CD4-positive, alpha-beta T cell treated with Interleukin-6 at 100 ng/mL for 8 hours (primary cell): ENCODE measurements at regions not wholly inside any gene's neighbourhood (a gene's known extent, or its start where the extent isn't known, plus 50 kb on each side); places are given as distances from the start of the nearest gene placed in this dataset.

Experiments
- DNase-seq: peaks from one replicate; pipeline ENCODE4 v3.0.0-alpha.2; 2020; ENCODE audit warnings: mixed read lengths, low spot score

GRCh38 chr10:129372172-129372571, 94.9 kb upstream of the MGMT start:
- DNase-seq = no peak

DNA sequence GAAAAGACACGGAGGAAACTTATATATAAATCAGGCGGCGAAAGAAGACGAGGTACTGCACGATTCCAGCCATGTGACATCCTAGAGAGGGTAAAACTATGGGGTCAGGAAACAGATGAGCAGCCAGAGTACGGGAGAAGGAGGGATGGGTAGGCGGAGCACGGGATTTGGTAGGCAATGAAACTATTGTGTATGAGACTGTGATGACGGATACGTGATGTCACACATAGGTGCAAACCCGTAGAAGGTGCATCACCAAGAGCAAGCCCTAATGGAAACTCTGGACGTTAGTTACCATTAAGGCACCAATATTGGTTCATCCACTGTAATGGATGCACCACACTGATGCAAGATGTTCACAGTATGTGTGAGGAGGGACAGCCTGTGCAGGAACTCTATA, 93.8 kb upstream of the MGMT start:
- DNase-seq = no peak

GRCh38 chr10:129373718-129374117, 93.3 kb upstream of the MGMT start:
- no peak for DNase-seq

DNA sequence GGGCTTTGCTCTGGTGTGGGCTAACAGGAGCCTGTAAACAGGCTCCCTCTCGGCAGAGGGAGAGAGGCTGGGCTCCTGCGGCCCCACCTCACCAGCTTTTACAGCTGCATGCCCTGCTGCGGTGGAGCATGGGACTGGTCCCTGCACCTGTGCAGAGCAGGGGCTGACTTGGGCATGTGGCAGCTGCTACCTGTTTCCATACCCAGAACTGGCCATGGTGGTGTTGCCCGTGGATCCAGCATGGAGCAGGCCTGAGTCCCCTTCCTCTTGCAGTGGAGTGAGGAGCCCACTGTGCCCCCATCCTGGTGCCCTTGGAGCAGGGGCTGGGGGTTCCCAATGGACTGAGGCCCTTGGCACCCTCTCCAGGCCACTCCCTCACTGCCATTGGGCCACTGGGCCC, 91.9 kb upstream of the MGMT start:
- DNase-seq = no peak

DNA sequence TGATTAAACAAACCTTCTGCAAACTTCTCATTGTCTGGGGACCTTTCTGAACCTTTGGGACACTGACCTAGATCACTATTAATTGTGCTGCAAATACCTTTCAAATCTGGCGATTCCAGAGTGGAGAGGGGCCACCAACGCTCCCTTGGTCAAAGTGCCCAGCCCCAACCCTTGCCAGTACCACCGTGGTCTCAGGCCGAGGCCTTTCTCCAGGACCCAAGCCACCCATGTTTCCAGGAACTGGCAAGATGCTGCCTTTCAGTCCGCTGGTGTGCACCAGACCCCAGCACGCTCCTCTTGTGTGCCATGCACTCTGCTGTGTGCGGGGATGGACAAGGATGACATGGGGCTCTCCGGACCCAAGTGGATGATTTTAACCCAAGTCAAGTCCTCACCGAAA, 91.1 kb upstream of the MGMT start:
- DNase-seq = no peak

- DNase-seq = no peak
Observed at GRCh38 chr10:129380279-129380678, 86.8 kb upstream of the MGMT start.

DNA sequence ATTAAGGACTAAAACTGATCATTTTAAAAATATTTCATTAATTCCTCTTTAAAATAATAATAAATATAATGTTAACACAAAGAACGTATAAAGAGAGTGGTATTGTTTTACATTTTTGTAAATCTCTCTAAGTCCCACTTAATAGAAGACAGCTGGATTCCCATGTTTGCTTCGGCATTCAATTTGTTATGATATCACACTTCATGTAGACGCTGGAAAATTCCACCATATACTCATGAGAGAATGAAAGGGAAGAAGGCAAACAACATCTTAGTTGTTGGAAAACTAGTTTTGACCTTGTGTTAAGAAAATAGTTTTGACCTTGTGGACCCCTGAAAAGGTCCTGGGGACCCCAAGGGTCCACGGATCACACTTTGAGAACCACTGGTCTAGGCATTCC, 85.3 kb upstream of the MGMT start:
- no peak for DNase-seq

- DNase-seq = no peak
Observed at GRCh38 chr10:129382401-129382800, 84.6 kb upstream of the MGMT start.

- no peak for DNase-seq
Observed at GRCh38 chr10:129383651-129384050, 83.4 kb upstream of the MGMT start.

DNA sequence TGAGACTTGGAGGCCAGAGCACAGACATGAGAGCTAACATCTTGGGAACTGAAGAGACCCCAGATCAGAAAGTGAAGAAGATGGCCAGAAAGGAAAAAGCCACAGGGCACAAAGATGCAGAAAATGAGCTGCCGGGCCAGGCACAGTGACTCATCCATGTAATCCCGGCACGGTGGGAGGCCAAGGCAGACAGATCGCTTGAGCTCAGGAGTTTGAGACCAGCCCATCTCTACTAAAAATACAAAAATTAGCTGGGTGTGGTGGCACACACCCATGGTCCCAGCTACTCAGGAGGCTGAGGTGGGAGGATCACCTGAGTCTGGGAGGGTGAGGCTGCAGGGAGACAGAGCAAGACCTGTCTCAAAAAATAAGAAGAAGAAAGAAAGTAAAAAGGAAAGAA, 81.4 kb upstream of the MGMT start:
- DNase-seq = no peak

- no peak for DNase-seq
Observed at GRCh38 chr10:129386415-129387257, 80.4 kb upstream of the MGMT start.

DNA sequence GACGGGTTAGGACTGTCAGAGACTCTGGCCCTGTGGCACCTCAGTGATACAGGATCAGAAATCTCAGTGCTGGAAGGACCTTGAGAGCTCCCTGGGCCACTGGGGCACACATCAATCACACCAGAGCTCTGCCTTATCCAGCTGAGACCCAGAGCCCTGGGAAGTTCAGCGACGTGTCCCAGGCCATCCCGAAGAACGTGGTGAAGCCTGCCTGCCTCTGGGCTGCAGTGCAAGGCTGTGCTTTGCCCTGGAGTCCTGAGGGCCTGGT, 79.8 kb upstream of the MGMT start:
- no peak for DNase-seq

DNA sequence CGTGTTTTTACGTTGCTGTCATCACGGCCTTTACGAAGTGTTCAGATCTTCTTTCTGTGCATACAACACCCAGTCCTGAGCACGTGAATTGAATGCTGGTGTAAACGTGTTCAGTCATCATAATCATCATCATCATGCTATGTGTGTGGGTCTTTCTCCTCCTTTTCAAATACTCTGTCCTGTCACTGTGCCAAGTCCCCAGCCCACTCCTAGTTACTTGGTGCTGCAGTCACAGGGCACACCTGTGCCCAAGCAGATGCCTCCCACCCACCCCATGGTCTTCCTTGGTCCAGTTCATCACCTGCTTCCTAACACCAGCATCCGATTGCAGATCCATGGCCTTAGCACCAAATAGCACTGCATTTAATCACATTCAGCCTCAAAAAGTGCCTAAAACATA, 78.6 kb upstream of the MGMT start:
- DNase-seq = no peak

DNA sequence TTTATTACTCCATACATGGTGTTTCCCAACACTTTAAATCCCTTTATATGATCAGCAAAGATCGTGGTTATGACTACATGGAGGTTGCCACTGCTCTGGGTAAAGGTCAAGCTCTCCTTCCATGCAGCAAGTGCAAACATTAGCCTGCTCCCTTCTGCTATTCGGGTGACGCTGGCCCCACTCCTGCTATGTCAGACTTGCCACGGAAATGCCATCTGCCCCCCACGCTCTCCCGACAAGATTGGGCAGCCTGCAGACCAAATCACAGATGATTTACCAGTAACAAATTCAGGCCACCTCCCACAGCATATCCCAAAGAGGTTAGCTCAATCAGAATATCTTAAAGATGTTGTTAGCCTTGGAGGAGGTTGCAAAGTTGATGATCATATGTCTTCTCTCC, 77.8 kb upstream of the MGMT start:
- DNase-seq = no peak

GRCh38 chr10:129390147-129390546, 76.9 kb upstream of the MGMT start:
- no peak for DNase-seq

- no peak for DNase-seq
Observed at GRCh38 chr10:129390726-129391125, 76.3 kb upstream of the MGMT start.

GRCh38 chr10:129391464-129391863, 75.6 kb upstream of the MGMT start:
- no peak for DNase-seq

GRCh38 chr10:129392855-129393254, 74.2 kb upstream of the MGMT start:
- DNase-seq = no peak

- no peak for DNase-seq
Observed at GRCh38 chr10:129393812-129394211, 73.2 kb upstream of the MGMT start.

DNA sequence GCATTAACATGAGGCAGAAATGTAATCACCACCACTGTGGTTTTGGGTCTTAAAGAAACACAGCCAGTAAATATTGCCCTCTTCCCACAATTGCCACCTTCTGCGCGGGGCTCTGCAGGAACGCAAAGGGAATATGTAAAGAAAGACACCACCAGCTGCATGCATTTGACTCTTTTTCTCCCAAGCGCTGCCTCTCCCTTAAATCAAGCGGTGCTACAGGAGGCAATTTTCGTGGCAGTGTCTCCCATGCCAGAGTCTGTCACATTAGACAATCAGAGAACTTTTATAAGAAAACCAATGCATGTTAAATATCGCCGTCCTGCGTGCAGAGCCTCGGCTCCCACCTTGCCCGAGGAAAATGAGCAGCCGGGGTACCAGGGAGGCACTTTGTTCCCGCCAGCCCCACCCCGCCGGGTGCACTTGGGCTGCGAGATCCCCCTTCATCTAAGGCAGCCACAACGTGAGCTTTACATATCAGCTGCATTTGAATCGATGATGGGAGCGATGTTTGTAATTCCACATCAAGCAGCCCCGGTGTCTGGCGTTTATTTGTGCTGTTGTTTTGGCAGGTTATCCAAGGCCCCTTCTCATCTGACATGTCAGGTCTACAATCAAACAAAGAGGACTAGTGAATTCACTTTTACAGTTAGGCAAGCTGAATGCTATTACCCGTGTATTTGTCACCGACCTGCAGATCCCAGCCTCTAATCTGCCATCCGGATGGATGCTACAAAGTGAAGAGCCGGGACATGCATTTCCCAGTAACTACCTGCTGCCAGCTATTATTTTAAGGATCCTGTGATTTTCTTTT, 72.3 kb upstream of the MGMT start:
- DNase-seq = no peak

GRCh38 chr10:129396021-129396722, 70.9 kb upstream of the MGMT start:
- DNase-seq = no peak

- DNase-seq = no peak
Observed at GRCh38 chr10:129397198-129397974, 69.7 kb upstream of the MGMT start.
